ENCODE measurements at regions not wholly inside any gene's neighbourhood (a gene's known extent, or its start where the extent isn't known, plus 50 kb on each side); places are given as distances from the start of the nearest gene placed in this dataset.

DNA sequence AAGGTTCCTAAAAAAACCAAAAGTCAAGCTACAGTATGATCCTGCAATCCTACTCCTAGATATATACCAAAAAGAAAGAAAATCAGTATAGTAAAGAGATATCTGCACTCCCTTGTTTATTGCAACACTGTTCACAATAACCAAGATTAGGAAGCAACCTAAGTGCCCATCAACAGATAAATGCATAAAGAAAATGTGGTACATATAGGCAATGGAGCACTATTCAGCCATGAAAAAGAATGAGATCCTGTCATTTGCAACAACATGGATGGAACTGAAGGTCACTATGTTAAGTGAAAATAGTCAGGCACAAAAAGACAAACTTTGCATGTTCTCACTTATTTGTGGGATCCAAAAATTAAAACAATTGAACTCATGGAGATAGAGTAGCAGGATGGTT, 1159.5 kb upstream of the AUTS2 start:
- H2AFZ ChIP-seq (ENCODE audit: low read length): no peak overlapping the region
- no peak overlapping the region for H3K18ac ChIP-seq (ENCODE audit: extremely low read depth, low read length)
- H4K91ac ChIP-seq (replicated peaks; ENCODE audit: insufficient read length, low read length): no peak overlapping the region
- FAIRE-seq (no peak), DNase-seq (ENCODE audit: low read depth in 1 of 2, low spot score in 2 of 2) (no peak)
- H3K79me2 ChIP-seq (ENCODE audit: control insufficient read depth in 1 of 2, insufficient read depth in 2 of 2, low read length in 2 of 2): no peaks in the 10 kb centered on the region
- H3K4ac ChIP-seq (replicated peaks; ENCODE audit: insufficient read length, low read depth, low read length): no peak overlapping the region
- H3K79me1 ChIP-seq (ENCODE audit: low read depth, low read length): no peaks in the 10 kb centered on the region
- no peak overlapping the region for H4K5ac ChIP-seq (ENCODE audit: insufficient read length, low read depth, low read length)
- H3K9me3 ChIP-seq (ENCODE audit: insufficient read depth in 2 of 2, low read depth in 1 of 2, low read length in 1 of 2): no peaks in the 10 kb centered on the region
- no peak overlapping the region for H3K9ac ChIP-seq (replicated peaks in 1 of 4; ENCODE audit: extremely low read depth in 1 of 4, low read depth in 3 of 4, low read length in 3 of 4)
- H3K14ac ChIP-seq (ENCODE audit: insufficient read length): no peak overlapping the region
- H3K4me3 ChIP-seq (ENCODE audit: extremely low read depth in 1 of 4, insufficient read depth in 2 of 4, low read depth in 3 of 4, low read length in 4 of 4): no peak overlapping the region
- H3K27me3 ChIP-seq (replicated peaks in 1 of 4; ENCODE audit: control insufficient read depth in 3 of 4, extremely low read depth in 1 of 4, insufficient read depth in 3 of 4, low read length in 3 of 4): no peaks in the 10 kb centered on the region
- H2BK20ac ChIP-seq (ENCODE audit: low read length): no peak overlapping the region
- H4K8ac ChIP-seq (ENCODE audit: extremely low read depth, insufficient read depth, low read length): no peak overlapping the region
- H2BK12ac ChIP-seq (ENCODE audit: low read depth, low read length): no peak overlapping the region
- H3K23ac ChIP-seq (ENCODE audit: insufficient read length): no peak overlapping the region
- no peaks in the 10 kb centered on the region for H3K23me2 ChIP-seq (ENCODE audit: low read depth, low read length)
- no peaks in the 10 kb centered on the region for H3K4me1 ChIP-seq (replicated peaks in 1 of 4; ENCODE audit: control insufficient read depth in 3 of 4, insufficient read depth in 4 of 4, low read length in 3 of 4)
- H3K27ac ChIP-seq (ENCODE audit: low read depth, low read length): no peak overlapping the region
- H3K56ac ChIP-seq (replicated peaks; ENCODE audit: insufficient read length, low read depth, low read length): no peak overlapping the region
- H4K20me1 ChIP-seq (replicated peaks in 1 of 2; ENCODE audit: control insufficient read depth in 1 of 2, insufficient read depth in 2 of 2, low read length in 2 of 2): no peaks in the 10 kb centered on the region
- ChIA-PET CTCF (ENCODE audit: partially characterized antibody) (no interaction called here), POLR2A (ENCODE audit: partially characterized antibody) (no interaction called here)
- H2BK5ac ChIP-seq (ENCODE audit: low read depth, low read length): no peak overlapping the region
- H3K4me2 ChIP-seq (ENCODE audit: insufficient read depth in 1 of 2, low read depth in 2 of 2, low read length in 2 of 2): no peak overlapping the region
- H2AK5ac ChIP-seq (ENCODE audit: low read depth, low read length): no peak overlapping the region
- H2BK15ac ChIP-seq (ENCODE audit: low read length): no peak overlapping the region
- no peaks in the 10 kb centered on the region for H3K36me3 ChIP-seq (ENCODE audit: control insufficient read depth in 2 of 4, insufficient read depth in 4 of 4, low read length in 3 of 4)
- no peak overlapping the region for H2BK120ac ChIP-seq (replicated peaks; ENCODE audit: low read depth, low read length)
- TF ChIP-seq SIN3A (conservative IDR thresholded peaks at IDR 0.05 in 1 of 2, IDR thresholded peaks at IDR 0.05 in 1 of 2; ENCODE audit: low read depth in 1 of 2, low read length in 2 of 2): no peak
- TF ChIP-seq ZNF274 (IDR thresholded peaks at IDR 0.05; ENCODE audit: borderline replicate concordance, extremely low read depth, low read length): no peak
- TF ChIP-seq MAFK (IDR thresholded peaks at IDR 0.05; ENCODE audit: low read depth, low read length): no peak

All from H1 (cell line).